ENCODE measurements at regions not wholly inside any gene's neighbourhood (a gene's known extent, or its start where the extent isn't known, plus 50 kb on each side); places are given as distances from the start of the nearest gene placed in this dataset.

DNA sequence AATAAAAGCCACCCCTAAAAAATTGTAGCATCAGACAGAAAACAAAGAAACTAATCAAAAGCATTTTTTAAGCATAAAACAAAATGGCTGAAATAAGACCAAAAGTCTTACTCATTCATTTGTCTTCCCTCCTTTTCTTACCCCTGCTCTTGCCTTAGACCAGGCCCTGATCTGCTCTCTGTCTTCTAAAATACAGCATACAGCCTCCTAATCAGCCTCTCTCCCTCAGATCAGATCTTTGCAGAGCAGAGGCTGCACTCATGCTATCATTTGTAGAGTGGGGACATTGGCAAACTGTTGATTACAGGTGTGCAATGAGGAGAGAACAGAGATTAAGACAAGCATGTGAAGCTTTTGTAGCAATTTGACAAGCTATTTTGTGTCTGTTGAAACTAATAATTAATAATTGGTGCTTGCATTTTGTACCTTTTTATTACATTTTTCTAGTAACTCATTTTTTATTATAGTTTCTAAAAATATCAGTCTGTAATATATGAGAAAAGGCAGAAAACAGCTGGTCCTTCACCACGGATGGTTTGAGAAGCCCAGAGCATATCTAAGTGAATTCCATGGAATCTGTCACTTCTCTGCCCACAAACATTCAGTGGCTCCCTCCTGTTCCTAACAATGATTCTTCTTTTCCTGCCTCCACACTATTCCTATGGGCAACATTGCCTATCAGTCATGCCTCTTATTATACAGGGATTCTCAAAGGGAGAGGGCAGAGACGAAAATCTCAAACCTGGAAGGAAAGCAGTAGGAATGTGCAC is 286.2 kb upstream of the STT3B start:
- Histone ChIP-seq H3K9ac (ENCODE audit: low read depth, low read length) (no peak overlapping the region), H3K27me3 (ENCODE audit: insufficient read depth, low read length) (no peaks in the 10 kb centered on the region), H3K27ac (ENCODE audit: low read length) (no peak overlapping the region), H3K4me3 (ENCODE audit: low read length) (no peak overlapping the region), H3K4me1 (ENCODE audit: insufficient read depth, low read length) (peaks cover 10% of the 10 kb centered on the region), H3K36me3 (ENCODE audit: insufficient read depth, low read depth, low read length) (no peaks in the 10 kb centered on the region), H3K9me3 (ENCODE audit: insufficient read depth, low read depth, low read length) (no peaks in the 10 kb centered on the region)

DNA sequence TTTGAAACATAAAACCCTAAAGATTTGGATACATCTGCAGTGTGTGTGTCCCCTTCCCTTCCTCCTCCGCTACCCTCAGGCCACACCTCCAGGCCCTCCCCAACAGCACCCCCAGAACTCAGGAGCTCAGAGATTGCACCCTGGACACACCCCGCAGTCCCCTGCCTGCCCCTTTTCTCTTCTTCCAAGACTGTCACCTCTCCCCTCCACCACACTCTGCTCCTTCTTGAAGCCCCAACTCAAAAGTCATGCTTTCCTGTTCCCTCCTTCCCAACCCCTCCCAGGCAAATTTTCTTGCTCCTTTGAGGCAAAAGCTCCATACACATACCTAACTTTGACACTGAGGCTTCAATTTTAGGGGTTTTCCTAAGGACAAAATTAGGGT is 285.7 kb upstream of the STT3B start:
- Histone ChIP-seq H3K4me1 (ENCODE audit: insufficient read depth, low read length) (peaks cover 10% of the 10 kb centered on the region), H3K4me3 (ENCODE audit: low read length) (no peak overlapping the region), H3K9me3 (ENCODE audit: insufficient read depth, low read depth, low read length) (no peaks in the 10 kb centered on the region), H3K36me3 (ENCODE audit: insufficient read depth, low read depth, low read length) (no peaks in the 10 kb centered on the region), H3K27ac (ENCODE audit: low read length) (no peak overlapping the region), H3K9ac (ENCODE audit: low read depth, low read length) (no peak overlapping the region), H3K27me3 (ENCODE audit: insufficient read depth, low read length) (no peaks in the 10 kb centered on the region)

- Histone ChIP-seq H3K27ac (ENCODE audit: low read length) (no peak overlapping the region), H3K36me3 (ENCODE audit: insufficient read depth, low read depth, low read length) (no peaks in the 10 kb centered on the region), H3K9ac (ENCODE audit: low read depth, low read length) (no peak overlapping the region), H3K4me3 (ENCODE audit: low read length) (no peak overlapping the region), H3K27me3 (ENCODE audit: insufficient read depth, low read length) (no peaks in the 10 kb centered on the region), H3K9me3 (ENCODE audit: insufficient read depth, low read depth, low read length) (no peaks in the 10 kb centered on the region), H3K4me1 (ENCODE audit: insufficient read depth, low read length) (peaks cover 8% of the 10 kb centered on the region)
Observed at GRCh38 chr3:31247850-31248562, 284.7 kb upstream of the STT3B start.

DNA sequence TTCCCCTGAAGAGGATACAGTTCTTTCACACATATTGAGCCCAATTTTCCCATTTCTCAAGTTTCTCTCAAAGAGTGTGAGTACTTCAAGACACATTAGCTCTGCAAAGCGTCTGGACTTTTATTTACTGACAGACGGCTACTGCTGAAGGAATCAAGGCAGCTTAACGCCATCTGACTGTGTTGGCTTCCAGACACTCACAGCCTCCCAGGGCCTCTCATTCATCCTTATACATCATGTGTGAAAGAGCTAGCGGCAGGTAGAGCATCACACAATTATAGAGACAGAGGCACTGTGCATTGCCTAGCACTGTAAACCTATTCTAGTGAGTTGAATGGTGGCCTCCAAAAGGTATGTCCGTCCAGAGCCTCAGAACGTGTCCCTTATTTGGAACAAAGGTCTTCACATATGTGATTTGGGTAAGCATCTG is 284.1 kb upstream of the STT3B start:
- no peak overlapping the region for H3K27ac ChIP-seq (ENCODE audit: low read length)

GRCh38 chr3:31249545-31249944 is 283.2 kb upstream of the STT3B start:
- Histone ChIP-seq H3K4me3 (ENCODE audit: low read length) (no peak overlapping the region), H3K9ac (ENCODE audit: low read depth, low read length) (no peak overlapping the region), H3K4me1 (ENCODE audit: insufficient read depth, low read length) (peaks cover 8% of the 10 kb centered on the region), H3K27me3 (ENCODE audit: insufficient read depth, low read length) (no peaks in the 10 kb centered on the region), H3K27ac (ENCODE audit: low read length) (no peak overlapping the region), H3K36me3 (ENCODE audit: insufficient read depth, low read depth, low read length) (no peaks in the 10 kb centered on the region), H3K9me3 (ENCODE audit: insufficient read depth, low read depth, low read length) (no peaks in the 10 kb centered on the region)

More for the DNA sequence above, 284.1 kb upstream of the STT3B start:
- Histone ChIP-seq H3K4me1 (ENCODE audit: insufficient read depth, low read length) (peaks cover 8% of the 10 kb centered on the region), H3K36me3 (ENCODE audit: insufficient read depth, low read depth, low read length) (no peaks in the 10 kb centered on the region), H3K27me3 (ENCODE audit: insufficient read depth, low read length) (no peaks in the 10 kb centered on the region), H3K9me3 (ENCODE audit: insufficient read depth, low read depth, low read length) (no peaks in the 10 kb centered on the region), H3K4me3 (ENCODE audit: low read length) (no peak overlapping the region), H3K9ac (ENCODE audit: low read depth, low read length) (no peak overlapping the region)

GRCh38 chr3:31250116-31250777 is 282.5 kb upstream of the STT3B start:
- no peaks in the 10 kb centered on the region for H3K36me3 ChIP-seq (ENCODE audit: insufficient read depth, low read depth, low read length)
- H3K4me1 ChIP-seq (ENCODE audit: insufficient read depth, low read length) = peaks cover 8% of the 10 kb centered on the region
- no peak overlapping the region for H3K9ac ChIP-seq (ENCODE audit: low read depth, low read length)
- no peaks in the 10 kb centered on the region for H3K27me3 ChIP-seq (ENCODE audit: insufficient read depth, low read length)
- H3K27ac ChIP-seq (ENCODE audit: low read length) = no peak overlapping the region
- H3K4me3 ChIP-seq (ENCODE audit: low read length) = no peak overlapping the region
- H3K9me3 ChIP-seq (ENCODE audit: insufficient read depth, low read depth, low read length) = no peaks in the 10 kb centered on the region

GRCh38 chr3:31251083-31251482 is 281.6 kb upstream of the STT3B start:
- Histone ChIP-seq H3K27me3 (ENCODE audit: insufficient read depth, low read length) (no peaks in the 10 kb centered on the region), H3K27ac (ENCODE audit: low read length) (no peak overlapping the region), H3K9me3 (ENCODE audit: insufficient read depth, low read depth, low read length) (no peaks in the 10 kb centered on the region), H3K9ac (ENCODE audit: low read depth, low read length) (no peak overlapping the region), H3K4me1 (ENCODE audit: insufficient read depth, low read length) (peaks cover 8% of the 10 kb centered on the region), H3K36me3 (ENCODE audit: insufficient read depth, low read depth, low read length) (no peaks in the 10 kb centered on the region), H3K4me3 (ENCODE audit: low read length) (no peak overlapping the region)

DNA sequence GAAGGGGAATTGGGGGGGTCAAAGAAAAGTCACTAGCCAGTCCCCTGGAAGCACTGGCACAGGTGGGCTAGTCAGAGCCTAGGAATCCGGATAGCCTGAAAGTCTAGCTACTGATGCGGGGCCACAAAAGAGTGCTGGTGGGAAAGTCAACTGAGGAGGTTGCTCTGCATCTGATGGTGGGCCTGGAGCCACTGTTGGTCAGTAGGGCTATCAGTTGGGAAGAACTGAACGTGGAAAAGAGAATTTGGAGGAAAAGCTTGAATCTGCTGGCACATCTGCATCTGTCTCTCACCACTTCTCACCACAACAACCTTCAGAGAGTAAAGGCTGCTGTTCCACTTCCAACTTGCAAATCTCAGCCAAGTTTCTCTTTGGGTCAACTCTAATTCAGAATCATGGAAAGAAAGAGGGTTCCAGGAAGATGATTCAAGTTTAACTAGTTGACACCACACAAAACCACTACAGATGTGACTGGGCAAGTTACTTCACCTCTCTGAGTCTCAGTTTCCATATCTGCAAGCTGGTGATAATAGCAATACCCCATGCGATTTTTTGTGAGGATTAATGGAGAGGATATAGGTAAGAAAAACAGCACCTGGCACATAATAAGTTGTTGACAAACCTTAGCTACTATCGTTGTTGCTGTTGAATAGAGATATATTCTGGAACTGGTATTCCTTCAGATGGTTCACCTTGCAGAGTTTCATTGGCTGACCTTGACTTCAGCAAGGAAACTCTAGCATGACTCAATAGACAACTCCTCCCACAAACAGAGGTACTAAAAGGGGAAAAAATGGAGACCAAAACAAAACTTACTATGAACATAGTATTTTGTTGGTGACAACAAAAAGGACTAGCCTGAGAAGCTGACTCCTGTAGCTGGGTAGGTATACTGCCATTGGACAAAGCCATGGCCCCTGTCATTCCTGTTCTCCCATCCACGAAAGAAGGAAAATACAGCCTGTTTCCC is 280.2 kb upstream of the STT3B start:
- H3K4me3 ChIP-seq (ENCODE audit: low read length) = no peak overlapping the region
- no peak overlapping the region for H3K9ac ChIP-seq (ENCODE audit: low read depth, low read length)
- no peak overlapping the region for H3K27ac ChIP-seq (ENCODE audit: low read length)
- H3K36me3 ChIP-seq (ENCODE audit: insufficient read depth, low read depth, low read length) = no peaks in the 10 kb centered on the region
- H3K27me3 ChIP-seq (ENCODE audit: insufficient read depth, low read length) = no peaks in the 10 kb centered on the region
- H3K4me1 ChIP-seq (ENCODE audit: insufficient read depth, low read length) = peaks cover 8% of the 10 kb centered on the region; the same call in 1 of the 2 replicates
- no peaks in the 10 kb centered on the region for H3K9me3 ChIP-seq (ENCODE audit: insufficient read depth, low read depth, low read length)

GRCh38 chr3:31253782-31254181 is 278.9 kb upstream of the STT3B start:
- Histone ChIP-seq H3K9me3 (ENCODE audit: insufficient read depth, low read depth, low read length) (no peaks in the 10 kb centered on the region), H3K9ac (ENCODE audit: low read depth, low read length) (no peak overlapping the region), H3K36me3 (ENCODE audit: insufficient read depth, low read depth, low read length) (no peaks in the 10 kb centered on the region), H3K4me3 (ENCODE audit: low read length) (no peak overlapping the region), H3K27me3 (ENCODE audit: insufficient read depth, low read length) (no peaks in the 10 kb centered on the region), H3K27ac (ENCODE audit: low read length) (no peak overlapping the region), H3K4me1 (ENCODE audit: insufficient read depth, low read length) (no peaks in the 10 kb centered on the region)

DNA sequence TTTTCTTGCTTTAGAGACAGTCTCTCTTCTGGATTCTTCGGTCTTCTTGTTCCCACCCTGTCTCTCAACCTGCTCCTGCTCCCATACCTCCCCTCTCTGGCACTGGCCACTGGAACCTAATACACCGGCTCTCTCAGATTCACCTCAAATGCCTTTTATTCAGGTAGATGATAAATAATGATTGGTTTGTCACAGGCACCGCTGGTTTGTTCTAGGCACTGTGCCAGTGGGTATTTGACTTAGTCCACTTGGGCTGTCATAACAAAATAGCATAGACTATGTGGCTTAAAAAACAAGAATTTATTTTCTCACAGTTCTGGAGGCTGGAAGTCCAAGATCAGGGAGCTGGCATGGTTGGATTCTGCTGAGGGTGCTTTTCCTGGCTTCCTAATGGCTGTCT is 278.2 kb upstream of the STT3B start:
- H3K27me3 ChIP-seq (ENCODE audit: insufficient read depth, low read length) = no peaks in the 10 kb centered on the region
- H3K4me1 ChIP-seq (ENCODE audit: insufficient read depth, low read length) = no peaks in the 10 kb centered on the region
- no peak overlapping the region for H3K4me3 ChIP-seq (ENCODE audit: low read length)
- H3K9ac ChIP-seq (ENCODE audit: low read depth, low read length) = no peak overlapping the region
- no peak overlapping the region for H3K27ac ChIP-seq (ENCODE audit: low read length)
- no peaks in the 10 kb centered on the region for H3K36me3 ChIP-seq (ENCODE audit: insufficient read depth, low read depth, low read length)
- H3K9me3 ChIP-seq (ENCODE audit: insufficient read depth, low read depth, low read length) = no peaks in the 10 kb centered on the region

- Histone ChIP-seq H3K9me3 (ENCODE audit: insufficient read depth, low read depth, low read length) (no peaks in the 10 kb centered on the region), H3K27ac (ENCODE audit: low read length) (no peak overlapping the region), H3K4me3 (ENCODE audit: low read length) (no peak overlapping the region), H3K9ac (ENCODE audit: low read depth, low read length) (no peak overlapping the region), H3K36me3 (ENCODE audit: insufficient read depth, low read depth, low read length) (no peaks in the 10 kb centered on the region), H3K4me1 (ENCODE audit: insufficient read depth, low read length) (no peaks in the 10 kb centered on the region), H3K27me3 (ENCODE audit: insufficient read depth, low read length) (no peaks in the 10 kb centered on the region)
Observed at GRCh38 chr3:31255007-31255581, 277.6 kb upstream of the STT3B start.

All from iPS-20b (cell line).